GM19324 (cell line): ENCODE measurements at regions not wholly inside any gene's neighbourhood (a gene's known extent, or its start where the extent isn't known, plus 50 kb on each side); places are given as distances from the start of the nearest gene placed in this dataset.

ENCODE experiments used
- ATAC-seq: cut with Tn5 transposase; IDR thresholded peaks from one replicate; pipeline ENCODE4 v1.9.1; 2021; ENCODE audit warnings: mild to moderate bottlenecking, moderate library complexity; ENCODE audit not compliant: unreplicated experiment, low FRiP score

DNA sequence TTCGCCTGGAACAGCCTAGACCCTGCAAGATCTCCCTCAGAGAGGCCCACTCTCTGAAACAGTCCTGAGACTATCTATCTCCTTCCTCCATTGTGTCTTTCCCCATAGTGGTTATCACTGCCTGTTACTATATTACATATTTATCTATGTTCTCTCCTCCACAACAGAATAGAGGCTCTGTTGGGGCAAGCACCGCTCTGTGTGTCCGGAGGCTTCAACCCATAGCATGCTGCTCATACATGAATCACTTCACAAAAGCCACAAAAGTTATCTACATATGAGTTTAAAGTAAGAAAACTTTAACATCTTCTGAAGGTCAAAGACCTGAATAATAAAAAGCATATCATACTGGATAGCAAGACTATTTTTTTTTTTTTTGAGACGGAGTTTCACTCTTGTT is 242.1 kb upstream of the HS6ST1 start:
- no peak for ATAC-seq

DNA sequence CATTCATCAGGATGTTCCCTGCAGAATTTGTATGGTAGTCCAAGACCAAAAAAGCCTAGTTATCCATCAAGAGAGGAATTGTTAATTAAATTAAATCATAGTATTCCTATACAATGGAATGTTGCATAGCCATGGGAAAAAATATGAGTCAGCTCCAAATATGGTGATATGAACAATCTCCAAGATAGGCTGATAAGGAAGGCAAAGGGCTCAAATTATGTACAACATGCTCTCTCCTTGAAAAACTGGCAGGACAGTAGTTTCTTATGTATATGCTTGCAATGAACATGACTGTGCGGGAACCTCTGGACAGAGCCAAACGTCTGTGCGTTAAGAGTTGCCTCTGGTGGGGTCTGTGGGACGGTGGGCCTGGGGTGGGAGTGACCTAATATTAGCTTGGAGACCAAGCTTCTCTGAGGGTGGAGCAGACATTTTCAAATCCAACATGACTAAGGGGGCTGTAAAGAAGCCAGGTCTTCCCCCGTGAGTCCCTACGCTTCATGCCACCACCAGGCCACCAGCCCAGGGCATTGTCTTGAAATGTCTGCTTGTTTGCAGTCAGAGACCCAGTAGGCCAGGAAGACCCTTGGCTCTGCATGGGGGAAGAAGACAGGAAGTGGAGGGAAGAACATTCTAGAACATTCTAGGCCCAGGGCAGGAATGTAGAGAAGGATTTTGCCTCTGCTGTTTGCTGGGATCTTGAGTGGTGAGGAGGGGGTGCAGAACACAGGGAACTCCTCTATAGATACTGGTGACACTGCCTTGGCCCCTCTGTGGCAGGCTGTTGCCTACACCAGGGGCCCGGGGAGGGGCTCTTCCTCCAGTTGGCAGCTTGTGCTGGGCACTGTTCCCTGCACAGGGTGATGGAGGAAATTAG is 244.0 kb upstream of the HS6ST1 start:
- no peak for ATAC-seq

DNA sequence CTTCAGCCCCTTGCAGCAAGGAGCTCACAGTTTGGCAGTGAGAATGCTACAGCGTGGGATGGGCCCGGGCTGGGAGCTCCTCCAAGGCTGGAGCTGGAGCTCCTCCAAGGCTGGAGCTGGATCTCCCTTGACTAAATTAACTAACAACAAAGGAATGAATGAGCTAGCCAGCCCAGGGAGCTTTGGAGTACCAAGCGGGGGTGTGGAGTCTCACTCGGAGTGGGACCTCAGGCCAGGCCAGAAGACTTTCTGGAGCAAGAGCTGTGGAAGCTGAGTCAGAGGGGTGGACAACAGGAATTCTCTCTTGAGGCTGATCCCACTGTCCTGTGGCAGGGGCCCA is 244.7 kb upstream of the HS6ST1 start:
- no peak for ATAC-seq

DNA sequence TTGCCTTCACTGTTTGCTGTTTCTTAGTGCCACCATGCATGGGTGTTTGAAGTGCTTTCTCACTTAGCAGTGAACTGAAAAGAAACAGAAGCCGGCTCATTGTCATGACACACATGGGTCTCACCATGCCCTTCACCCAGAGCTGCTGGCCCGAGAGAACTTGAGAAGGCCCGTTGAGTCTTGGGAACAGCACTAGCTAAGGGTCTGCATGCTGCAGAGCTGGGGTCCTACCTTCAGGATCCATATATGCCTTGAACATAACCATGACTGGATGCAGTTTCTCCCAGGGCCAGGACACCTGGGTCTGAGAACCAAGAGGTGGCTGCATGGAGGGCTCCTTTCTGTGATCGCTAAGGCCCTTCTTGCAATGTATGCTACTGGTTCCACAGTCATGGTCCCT is 245.5 kb upstream of the HS6ST1 start:
- ATAC-seq, result no peak

DNA sequence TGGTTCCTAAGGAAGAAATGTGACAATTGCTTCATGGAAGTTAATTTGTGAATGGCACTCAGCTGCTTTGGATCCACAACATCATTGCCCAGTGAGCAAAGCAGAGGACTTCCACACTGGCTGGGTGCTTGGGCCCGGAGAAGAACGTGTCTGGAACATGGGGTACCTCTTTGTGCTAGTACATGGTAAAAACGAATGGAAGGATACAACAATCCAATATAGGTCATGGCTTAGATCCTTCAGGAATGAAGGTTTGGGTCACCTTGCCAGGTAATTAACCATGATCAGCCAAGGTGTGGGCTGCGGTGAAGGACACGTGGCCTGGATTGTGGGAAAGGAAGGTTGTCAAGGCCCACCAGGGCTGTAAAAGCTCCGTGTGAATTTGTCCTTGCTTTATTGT is 245.9 kb upstream of the HS6ST1 start:
- no peak for ATAC-seq

DNA sequence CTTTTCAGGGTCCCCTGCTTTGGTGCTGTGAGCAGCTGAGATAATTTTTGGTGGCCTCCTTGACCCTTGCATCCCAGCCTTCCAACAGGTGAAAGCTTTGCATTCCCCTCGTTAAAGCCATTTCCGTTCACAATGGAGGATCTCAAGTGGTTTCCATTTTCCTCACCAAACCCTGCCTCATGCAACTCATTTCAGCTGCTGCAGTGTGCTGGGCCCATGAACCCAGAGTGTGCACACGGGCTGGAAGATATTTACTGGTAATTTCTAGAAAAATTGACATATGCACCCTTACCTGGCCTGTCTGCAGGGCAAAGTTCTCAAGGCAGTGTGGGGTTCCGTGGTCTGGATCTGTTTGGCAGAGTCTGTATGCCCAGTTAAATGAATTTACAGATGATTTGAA is 246.8 kb upstream of the HS6ST1 start:
- ATAC-seq, result no peak

GRCh38 chr2:128566671-128567070 is 248.0 kb upstream of the HS6ST1 start:
- ATAC-seq, result no peak

DNA sequence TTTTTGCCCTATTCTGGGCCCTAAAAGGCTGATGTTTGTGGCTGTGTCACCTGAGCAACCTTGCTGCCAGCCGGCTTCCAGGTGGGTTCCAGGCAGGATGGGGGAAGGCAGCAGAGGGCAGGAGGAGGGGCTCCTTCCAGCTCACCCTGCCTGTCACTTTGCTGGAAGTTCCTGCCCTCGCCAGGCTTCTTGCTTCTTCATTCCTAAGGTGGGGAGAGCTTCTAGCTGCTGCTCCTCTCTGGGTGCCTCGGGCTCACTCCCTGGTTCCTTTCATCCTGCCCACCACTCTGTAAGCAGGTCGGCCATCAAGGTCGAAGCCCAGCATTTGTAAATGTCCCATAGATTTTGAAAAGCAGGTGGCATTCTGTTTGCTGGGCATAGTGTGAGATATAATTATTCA is 249.4 kb upstream of the HS6ST1 start:
- no peak for ATAC-seq

DNA sequence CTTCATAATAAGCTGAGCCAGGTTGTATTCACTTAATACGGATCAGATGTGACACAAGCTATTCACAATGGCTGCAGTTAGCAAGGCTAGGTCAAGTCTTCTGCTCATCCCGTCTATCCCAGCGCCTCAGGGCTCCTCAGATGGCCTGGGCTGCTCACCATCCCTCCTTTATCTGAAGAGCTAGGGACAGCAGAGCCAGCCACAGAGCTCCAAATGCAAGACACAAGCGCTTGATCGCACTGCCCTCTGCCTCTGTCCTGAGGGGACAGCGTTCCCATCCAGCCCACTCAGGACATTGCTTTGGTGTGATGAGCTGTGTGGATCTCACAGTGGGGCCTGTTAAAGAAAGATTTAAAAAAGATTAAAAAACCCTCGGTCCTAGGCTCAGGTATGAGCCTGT is 254.4 kb upstream of the HS6ST1 start:
- no peak for ATAC-seq

- no peak for ATAC-seq
Observed at GRCh38 chr2:128573531-128573930, 254.9 kb upstream of the HS6ST1 start.

GRCh38 chr2:128577141-128577930 is 258.7 kb upstream of the HS6ST1 start:
- ATAC-seq, result no peak

- ATAC-seq, result no peak
Observed at GRCh38 chr2:128578406-128579390, 260.0 kb upstream of the HS6ST1 start.

- no peak for ATAC-seq
Observed at GRCh38 chr2:128579825-128580224, 261.2 kb upstream of the HS6ST1 start.

GRCh38 chr2:128580988-128581848 is 262.6 kb upstream of the HS6ST1 start:
- no peak for ATAC-seq

DNA sequence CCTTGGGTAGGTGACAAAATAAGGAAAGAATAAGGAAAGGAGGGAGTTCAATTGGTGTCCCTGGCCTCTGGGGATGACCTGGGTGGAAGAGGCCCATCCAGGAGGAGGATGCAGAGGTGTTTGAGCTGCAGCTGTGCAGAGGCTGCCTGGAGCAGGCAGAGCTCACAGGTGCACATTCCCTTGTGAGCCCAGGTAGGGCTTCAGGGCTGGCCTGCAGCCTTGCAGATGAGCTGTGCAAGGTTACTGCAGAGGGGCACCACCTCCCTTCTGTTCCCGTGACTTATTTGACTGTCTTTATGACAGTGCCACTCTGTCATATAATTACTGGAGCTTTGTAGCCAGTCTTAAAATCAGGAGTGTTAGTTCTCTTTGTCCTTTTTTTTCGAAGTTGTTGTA is 263.2 kb upstream of the HS6ST1 start:
- ATAC-seq, result no peak

- no peak for ATAC-seq
Observed at GRCh38 chr2:128584296-128584890, 265.7 kb upstream of the HS6ST1 start.

DNA sequence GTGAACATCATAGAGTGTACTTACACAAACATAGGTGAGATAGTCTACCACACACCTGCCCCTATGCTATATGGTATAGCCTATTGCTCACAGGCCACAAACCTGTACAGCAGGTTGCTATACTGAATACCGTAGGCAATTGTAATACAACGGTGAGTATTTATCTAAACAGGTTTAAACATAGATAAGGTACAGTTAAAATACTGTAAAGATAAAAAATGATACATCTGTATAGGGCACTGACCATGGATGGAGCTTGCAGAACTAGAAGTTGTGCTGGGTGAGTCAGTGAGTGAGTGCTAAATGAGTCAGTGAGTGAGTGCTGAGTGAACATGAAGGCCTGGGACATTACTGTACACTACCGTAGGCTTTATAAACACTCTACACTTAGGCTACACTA is 267.0 kb upstream of the HS6ST1 start:
- no peak for ATAC-seq

DNA sequence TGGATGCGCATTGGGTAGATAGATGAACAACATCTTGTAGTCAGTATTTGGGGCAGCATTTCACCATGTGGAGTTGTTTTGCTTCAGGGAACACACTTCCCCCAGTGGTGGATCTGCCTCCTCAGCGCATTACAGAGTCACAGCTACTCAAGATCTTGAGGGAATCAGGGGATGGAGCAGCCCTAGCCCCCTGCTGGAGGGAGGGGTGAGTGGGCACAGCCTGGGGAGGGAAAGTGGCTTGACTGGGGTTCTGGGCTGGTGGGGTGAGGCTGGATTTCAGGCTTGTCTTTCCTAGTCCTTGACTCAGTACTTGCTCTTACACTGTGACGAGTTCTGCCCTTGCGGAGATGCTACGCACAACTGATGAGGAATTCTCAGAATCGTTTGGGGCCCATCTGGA is 271.0 kb upstream of the HS6ST1 start:
- no peak for ATAC-seq

GRCh38 chr2:128590309-128591021 is 271.8 kb upstream of the HS6ST1 start:
- no peak for ATAC-seq
